ENCODE measurements at regions not wholly inside any gene's neighbourhood (a gene's known extent, or its start where the extent isn't known, plus 50 kb on each side); places are given as distances from the start of the nearest gene placed in this dataset.

- CTCF ChIA-PET: no interaction called here
- no peak for DNase-seq
Measured at GRCh38 chr2:113838744-113839444, 51.0 kb upstream of the ACTR3 start.

More at GRCh38 chr2:113838744-113839444, 51.0 kb upstream of the ACTR3 start:
- H3K18ac ChIP-seq (ENCODE audit: low read depth, low read length): no peak overlapping the region
- H3K4me2 ChIP-seq (ENCODE audit: low read depth, low read length): no peak overlapping the region
- no peak overlapping the region for H2BK120ac ChIP-seq (ENCODE audit: low read depth, low read length)
- no peaks in the 10 kb centered on the region for H3K27me3 ChIP-seq (ENCODE audit: control insufficient read depth, insufficient read depth, low read length)
- no peak overlapping the region for H3K9ac ChIP-seq (ENCODE audit: low read depth, low read length)
- H2AFZ ChIP-seq (replicated peaks; ENCODE audit: low read length, poor library complexity): no peak overlapping the region
- H3K9me3 ChIP-seq (ENCODE audit: control insufficient read depth, insufficient read depth, low read length): no peaks in the 10 kb centered on the region
- WGBS, 2 experiments (ENCODE audit: extremely low coverage in 2 of 2, insufficient read length in 1 of 2): no CpG with 5 or more reads among the region's 3 CpGs
- ATAC-seq (ENCODE audit: low read depth): no peak
- no peak overlapping the region for H3K56ac ChIP-seq (ENCODE audit: extremely low read depth, insufficient read depth, low read length)
- H3K79me1 ChIP-seq (ENCODE audit: low read depth in 1 of 2, low read length in 2 of 2): no peaks in the 10 kb centered on the region
- H4K91ac ChIP-seq (ENCODE audit: insufficient read depth, low read depth, low read length): no peak overlapping the region
- H3K27ac ChIP-seq (ENCODE audit: insufficient read depth, low read length): no peak overlapping the region
- BruUV-seq (replicated peaks): no TSS peak
- peak overlapping the region; percentile 53 for H2AK9ac ChIP-seq (replicated peaks; ENCODE audit: low read depth, low read length, poor library complexity)
- H4K8ac ChIP-seq (ENCODE audit: low read depth in 2 of 2, low read length in 2 of 2): no peak overlapping the region
- H3K4me1 ChIP-seq (ENCODE audit: control insufficient read depth, insufficient read depth, low read length): peaks cover 3% of the 10 kb centered on the region; the same call in 1 of the 2 replicates
- no peak overlapping the region for H2BK5ac ChIP-seq (ENCODE audit: low read depth, low read length, poor library complexity, severe bottlenecking)
- no peak overlapping the region for H3K4ac ChIP-seq (ENCODE audit: low read depth, low read length)
- H2BK15ac ChIP-seq (ENCODE audit: low read depth, low read length): no peak overlapping the region
- H2AK5ac ChIP-seq (ENCODE audit: low read depth, low read length): no peak overlapping the region
- dilution Hi-C loops (cut with HindIII; ENCODE audit: low sequenced_read_pairs, unreplicated experiment): no loop called here
- H4K20me1 ChIP-seq (ENCODE audit: insufficient read depth, low read length): no peaks in the 10 kb centered on the region
- no peak overlapping the region for H3K4me3 ChIP-seq (ENCODE audit: insufficient read depth, low read depth, low read length)
- intact Hi-C loops (cut with micrococcal nuclease): no loop called here
- no peak overlapping the region for H3K14ac ChIP-seq (replicated peaks; ENCODE audit: low read depth, low read length)
- H4K5ac ChIP-seq (ENCODE audit: low read depth, low read length): no peak overlapping the region
- POLR2A ChIA-PET (ENCODE audit: unreplicated experiment): no interaction called here
- TF ChIP-seq MXI1 (IDR thresholded peaks at IDR 0.05; ENCODE audit: borderline replicate concordance, low read depth, low read length) (no peak), MAZ (IDR thresholded peaks at IDR 0.05; ENCODE audit: borderline replicate concordance, low read depth, low read length) (no peak), CHD1 (IDR thresholded peaks at IDR 0.05; ENCODE audit: low read depth, low read length) (no peak), POLR2A (IDR thresholded peaks at IDR 0.05; ENCODE audit: low read depth, low read length) (no peak), FOS (IDR thresholded peaks at IDR 0.05; ENCODE audit: low read depth, low read length) (no peak), ELK1 (IDR thresholded peaks at IDR 0.05; ENCODE audit: borderline replicate concordance, low read depth, low read length) (no peak), USF2 (IDR thresholded peaks at IDR 0.05; ENCODE audit: low read depth, low read length) (no peak), BHLHE40 (IDR thresholded peaks at IDR 0.05; ENCODE audit: low read depth, low read length) (no peak), RFX5 (IDR thresholded peaks at IDR 0.05; ENCODE audit: low read depth, low read length) (no peak), CEBPB (IDR thresholded peaks at IDR 0.05; ENCODE audit: low read depth, low read length) (no peak), SMC3 (IDR thresholded peaks at IDR 0.05; ENCODE audit: low read depth, low read length) (no peak), MAFK (IDR thresholded peaks at IDR 0.05; ENCODE audit: low read depth, low read length) (no peak)
- in situ Hi-C loops (cut with MboI; ENCODE audit: low sequenced_read_pairs): no loop called here
- H3K9me1 ChIP-seq (ENCODE audit: insufficient read depth, low read length): no peaks in the 10 kb centered on the region
- H2BK20ac ChIP-seq (ENCODE audit: low read depth, low read length): no peak overlapping the region
- H3K36me3 ChIP-seq (ENCODE audit: control insufficient read depth, insufficient read depth, low read length): no peaks in the 10 kb centered on the region
- no peak overlapping the region for H3K23ac ChIP-seq (ENCODE audit: low read depth, low read length)
